GM21723 (cell line): ENCODE measurements at regions not wholly inside any gene's neighbourhood (a gene's known extent, or its start where the extent isn't known, plus 50 kb on each side); places are given as distances from the start of the nearest gene placed in this dataset.
"Not testable (repeated sequence)": the region's sequence is repeated elsewhere in the genome, so short reads cannot be mapped to it uniquely, and the experiment has no call there.

ENCODE experiments used
- ATAC-seq: cut with Tn5 transposase; IDR thresholded peaks from one replicate; pipeline ENCODE4 v1.9.1; 2021; ENCODE audit warnings: mild to moderate bottlenecking, moderate library complexity; ENCODE audit not compliant: unreplicated experiment

GRCh38 chr6:69489970-69490369, 306.8 kb downstream of the LMBRD1 start:
- ATAC-seq, result no peak

- no peak for ATAC-seq
Observed at GRCh38 chr6:69487688-69488087, 309.1 kb downstream of the LMBRD1 start.

- no peak for ATAC-seq
Observed at GRCh38 chr6:69466979-69467570, 329.7 kb downstream of the LMBRD1 start.

DNA sequence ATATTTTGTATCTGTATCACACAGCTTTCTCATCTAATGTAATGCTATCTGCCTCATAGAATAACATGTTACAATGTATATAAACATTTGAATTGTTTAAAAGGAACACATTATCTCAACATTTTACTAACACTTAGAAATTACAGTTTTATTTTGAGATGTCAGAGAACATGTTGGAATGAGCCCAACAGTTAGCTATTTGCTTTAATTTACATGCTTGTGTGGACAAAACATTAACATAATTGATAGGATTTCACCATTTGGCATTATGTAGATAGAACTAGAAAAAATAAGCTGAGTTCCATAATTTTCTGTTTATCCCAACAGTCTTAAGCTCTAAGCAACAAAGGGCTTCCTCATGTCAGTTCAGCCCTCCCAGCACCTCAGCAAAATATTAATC, 330.9 kb downstream of the LMBRD1 start:
- no peak for ATAC-seq

- ATAC-seq, result no peak
Observed at GRCh38 chr6:69456086-69456485, 340.7 kb downstream of the LMBRD1 start.

DNA sequence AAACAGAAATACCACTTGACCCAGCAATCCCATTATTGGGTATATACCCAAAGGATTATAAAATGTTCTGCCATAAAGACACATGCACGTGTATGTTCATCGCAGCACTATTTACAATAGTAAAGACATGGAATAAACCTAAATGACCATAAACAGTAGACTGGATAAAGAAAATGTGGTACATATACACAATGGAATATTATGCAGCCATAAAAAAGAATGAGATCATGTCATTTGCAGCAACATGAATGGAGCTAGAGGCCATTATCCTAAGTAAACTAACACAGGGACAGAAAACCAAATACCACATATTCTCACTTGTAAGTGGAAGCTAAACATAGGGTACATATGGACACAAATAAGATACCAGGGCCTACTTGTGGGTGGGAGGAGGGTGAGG, 342.2 kb downstream of the LMBRD1 start:
- not testable (repeated sequence) for ATAC-seq

GRCh38 chr6:69450493-69450892, 346.3 kb downstream of the LMBRD1 start:
- not testable (repeated sequence) for ATAC-seq

- ATAC-seq, result no peak
Observed at GRCh38 chr6:69449887-69450286, 346.9 kb downstream of the LMBRD1 start.
